GM12892 (cell line): ENCODE measurements at regions not wholly inside any gene's neighbourhood (a gene's known extent, or its start where the extent isn't known, plus 50 kb on each side); places are given as distances from the start of the nearest gene placed in this dataset.
A peak's percentile ranks its signal among the peaks of the same experiment; 100 is the strongest.

Experiments used
- DNase-seq: peaks from one replicate; pipeline ENCODE4 v3.0.0; 2011; ENCODE audit not compliant: insufficient read length
- FAIRE-seq: peaks from 2 replicates; lab custom pipeline; 2011; peaks lifted over from hg19 to GRCh38; lab: Jason Lieb, UNC
- POLR2A ChIP-seq: IDR thresholded peaks from 2 replicates; pipeline ENCODE4 v1.6.1; 2011; ENCODE audit warnings: low read depth, low read length, control low read depth
- POLR2AphosphoS5 ChIP-seq: IDR thresholded peaks from 2 replicates; pipeline ENCODE4 v1.6.1; 2011; ENCODE audit warnings: low read depth, low read length, control low read depth
- TAF1 ChIP-seq: IDR thresholded peaks from 2 replicates; pipeline ENCODE4 v1.6.1; 2011; ENCODE audit warnings: low read depth, mild to moderate bottlenecking, control low read depth, low read length, borderline replicate concordance

GRCh38 chr2:2575181-2575577 lies 244.1 kb upstream of the MYT1L start:
- DNase-seq (no peak), FAIRE-seq (no peak)
- no peak for TF ChIP-seq POLR2AphosphoS5
- no peak for TF ChIP-seq POLR2A
- no peak for TF ChIP-seq TAF1

DNA sequence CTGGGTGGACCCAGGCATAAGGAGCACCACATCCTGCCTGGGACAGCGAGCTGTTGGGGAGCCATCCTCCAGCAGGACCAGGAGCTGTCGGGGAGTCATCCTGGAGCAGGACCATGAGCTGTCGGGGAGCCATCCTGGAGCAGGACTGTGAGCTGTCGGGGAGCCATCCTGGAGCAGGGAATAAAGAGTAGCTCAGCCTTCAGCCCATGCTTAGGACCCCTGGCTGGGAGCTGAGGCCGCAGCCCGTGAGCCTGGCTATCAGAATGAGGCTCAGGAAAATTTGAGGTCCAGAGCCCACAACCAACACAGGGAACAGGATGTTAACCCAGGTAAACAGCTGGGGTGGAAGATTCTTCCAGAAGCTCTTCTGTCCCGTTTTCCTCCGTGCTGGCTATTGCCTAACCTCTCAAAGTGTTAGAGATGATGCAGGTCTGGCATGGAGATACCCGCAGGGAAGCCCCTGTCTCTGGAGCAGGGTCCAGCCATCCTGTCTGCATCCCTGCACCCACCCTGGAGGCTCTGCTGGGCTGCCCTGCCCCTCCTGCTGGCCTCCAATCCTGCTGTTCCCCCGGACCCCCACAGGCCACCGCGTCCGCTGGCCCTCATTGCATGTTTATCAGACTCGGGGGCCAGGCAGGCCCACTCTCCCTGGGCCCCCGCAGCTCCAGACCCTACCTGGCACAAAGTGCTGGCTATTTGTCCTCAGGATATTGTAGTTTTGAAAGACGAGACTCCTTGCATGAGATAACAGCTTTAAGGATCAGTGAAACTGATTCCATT lies 243.5 kb upstream of the MYT1L start:
- DNase-seq (no peak), FAIRE-seq (no peak)
- TF ChIP-seq POLR2AphosphoS5 (no peak), POLR2A (no peak), TAF1 (no peak)

- DNase-seq = no peak
These were observed 242.7 kb upstream of the MYT1L start for GRCh38 chr2:2573658-2574293.

DNA sequence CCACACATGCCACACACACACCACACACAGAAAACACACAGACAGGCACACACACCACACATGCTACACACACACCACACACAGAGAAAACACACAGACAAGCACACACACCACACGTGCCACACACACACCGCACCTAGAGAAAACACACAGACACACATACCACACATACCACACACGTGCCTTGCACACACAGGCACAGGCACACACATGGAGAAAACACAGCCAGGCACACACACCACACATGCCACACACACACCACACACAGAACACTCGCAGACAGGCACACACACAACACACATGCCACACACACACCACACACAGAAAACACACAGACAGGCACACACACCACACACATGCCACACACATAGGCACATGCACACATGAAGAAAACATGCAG lies 242.1 kb upstream of the MYT1L start:
- no peak for TF ChIP-seq POLR2A
- no peak for DNase-seq
- no peak for FAIRE-seq

More at GRCh38 chr2:2573658-2574293, 242.7 kb upstream of the MYT1L start:
- no peak for FAIRE-seq
- TF ChIP-seq POLR2A (no peak), TAF1 (no peak), POLR2AphosphoS5 (no peak)

DNA sequence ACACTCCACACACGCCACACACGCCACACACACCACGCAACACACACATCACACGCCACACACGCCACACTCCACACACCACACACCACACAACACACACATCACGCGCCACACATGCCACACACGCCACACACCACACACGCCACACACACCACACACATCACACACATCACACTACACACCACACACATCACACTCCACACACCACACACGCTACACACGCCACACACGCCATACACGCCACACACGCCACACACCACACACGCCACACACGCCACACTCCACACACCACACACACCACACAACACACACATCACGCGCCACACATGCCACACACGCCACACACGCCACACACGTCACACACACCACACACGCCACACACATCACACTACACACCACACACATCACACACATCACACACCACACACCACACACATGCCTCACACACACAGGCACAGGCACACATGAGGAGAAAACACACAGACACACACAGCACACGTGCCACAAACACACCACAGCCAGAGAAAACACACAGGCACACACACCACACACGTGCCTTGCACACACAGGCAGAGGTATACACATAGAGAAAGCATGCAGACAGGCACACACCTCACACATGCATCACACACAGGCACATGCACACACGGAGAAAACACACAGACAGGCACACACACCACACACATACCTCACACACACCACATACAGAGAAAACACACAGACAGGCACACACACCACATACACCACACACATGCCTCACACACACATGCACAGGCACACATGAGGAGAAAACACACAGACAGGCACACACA lies 241.5 kb upstream of the MYT1L start:
- FAIRE-seq = peak; percentile 56
- TF ChIP-seq POLR2A (no peak), TAF1 (no peak), POLR2AphosphoS5 (no peak)

DNA sequence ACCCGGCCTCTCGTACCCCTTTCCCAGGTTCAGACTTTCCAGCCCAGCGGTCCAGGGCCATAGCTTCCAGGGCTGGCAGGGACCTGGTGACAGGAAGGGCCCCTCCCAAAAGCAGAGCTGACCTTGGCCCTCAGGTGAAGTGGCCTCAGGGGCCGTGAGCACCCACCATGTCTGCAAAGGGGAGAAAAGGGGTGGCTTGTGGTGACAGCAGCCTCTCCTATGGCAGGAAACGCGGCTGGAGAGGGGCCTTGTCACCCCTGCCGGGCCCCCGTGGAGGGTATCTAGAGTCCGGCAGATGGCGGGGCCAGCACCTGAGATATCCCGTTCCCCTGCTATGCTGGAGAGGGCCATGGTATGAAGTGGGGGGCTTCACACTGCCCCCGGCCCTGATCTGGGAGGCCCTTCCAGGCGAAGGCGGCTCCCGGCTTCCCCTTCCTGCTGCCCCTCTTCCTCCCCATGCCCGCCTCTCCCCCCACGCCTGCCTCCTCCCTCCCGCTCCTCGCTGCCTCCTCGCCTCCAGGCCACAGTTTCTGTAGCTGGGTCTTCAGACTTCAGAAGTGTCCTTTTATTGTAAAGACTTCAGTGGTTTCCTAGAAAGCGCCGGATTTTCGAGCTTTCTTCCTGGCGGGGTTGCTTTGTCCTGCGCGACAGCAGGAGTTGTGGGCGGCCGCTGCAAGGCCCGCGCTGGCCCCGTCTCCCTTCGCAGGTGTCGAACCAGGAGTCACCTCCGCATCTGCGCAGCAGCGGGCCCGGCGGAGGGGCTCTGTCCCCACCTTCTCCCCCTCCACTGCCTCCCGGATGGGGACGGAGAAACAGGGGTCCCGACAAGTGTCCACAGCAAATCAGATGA lies 240.5 kb upstream of the MYT1L start:
- no peak for DNase-seq
- FAIRE-seq = no peak
- TF ChIP-seq POLR2AphosphoS5 (no peak), POLR2A (no peak), TAF1 (no peak)

More for the DNA sequence above, 241.5 kb upstream of the MYT1L start:
- no peak for DNase-seq

DNA sequence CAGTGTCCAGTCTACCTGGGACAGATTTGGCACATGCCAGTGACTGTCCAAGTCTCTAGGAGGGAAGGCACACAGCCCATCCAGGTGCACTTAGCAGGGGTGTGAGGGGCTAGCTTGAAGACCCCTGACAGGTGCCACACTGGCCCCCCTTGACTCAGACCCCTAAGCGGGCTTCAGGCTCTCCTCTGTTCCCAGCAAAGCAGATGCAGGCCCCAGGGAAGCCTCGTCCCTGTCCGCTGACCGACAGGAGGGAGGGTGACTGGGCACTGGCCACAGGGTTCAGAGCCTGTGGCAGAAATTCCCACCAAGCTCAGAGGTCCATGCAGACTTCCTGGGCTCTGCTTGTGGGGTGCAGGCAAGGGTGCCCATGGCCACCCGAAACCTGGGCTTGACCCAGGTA lies 239.8 kb upstream of the MYT1L start:
- TF ChIP-seq POLR2AphosphoS5 (no peak), POLR2A (no peak), TAF1 (no peak)
- DNase-seq = no peak
- FAIRE-seq = no peak

- no peak for DNase-seq
- TF ChIP-seq POLR2A = no peak
- TF ChIP-seq POLR2AphosphoS5 = no peak
- no peak for TF ChIP-seq TAF1
- no peak for FAIRE-seq
These were observed 239.3 kb upstream of the MYT1L start for GRCh38 chr2:2570360-2570759.

DNA sequence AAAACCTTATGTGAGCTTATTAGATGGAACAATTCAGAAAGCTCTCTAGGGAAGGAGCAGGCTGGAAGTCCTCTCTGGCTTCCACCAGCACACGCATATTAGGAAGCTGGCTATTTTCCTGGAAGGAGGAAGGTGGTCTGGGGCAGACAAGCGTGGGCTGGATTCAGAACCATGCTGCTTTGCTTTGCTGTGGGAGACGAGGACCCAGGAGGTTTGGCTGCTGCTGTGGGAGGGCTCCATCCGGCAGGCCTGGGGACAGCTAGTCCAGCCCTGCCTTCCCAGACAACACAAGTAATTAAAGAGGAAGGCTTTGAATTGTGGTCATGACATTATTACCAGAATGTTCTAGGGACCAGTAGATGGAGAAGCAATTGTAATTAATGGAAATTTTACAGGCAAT lies 238.8 kb upstream of the MYT1L start:
- FAIRE-seq (no peak), DNase-seq (no peak)
- TF ChIP-seq POLR2AphosphoS5 (no peak), TAF1 (no peak), POLR2A (no peak)

GRCh38 chr2:2569306-2569705 lies 238.2 kb upstream of the MYT1L start:
- DNase-seq (no peak), FAIRE-seq (no peak)
- TF ChIP-seq TAF1 (no peak), POLR2AphosphoS5 (no peak), POLR2A (no peak)

GRCh38 chr2:2568411-2568810 lies 237.3 kb upstream of the MYT1L start:
- TF ChIP-seq TAF1 = no peak
- TF ChIP-seq POLR2AphosphoS5 = no peak
- no peak for TF ChIP-seq POLR2A
- FAIRE-seq (no peak), DNase-seq (no peak)
